Right renal cortex interstitium (tissue), 3 donors: ENCODE measurements at regions not wholly inside any gene's neighbourhood (a gene's known extent, or its start where the extent isn't known, plus 50 kb on each side); places are given as distances from the start of the nearest gene placed in this dataset.
"Not testable (repeated sequence)": the region's sequence is repeated elsewhere in the genome, so short reads cannot be mapped to it uniquely, and the experiment has no call there.

Source experiments
- DNase-seq, 3 donors: peaks; one replicate each; pipeline ENCODE4 v3.0.0-alpha.2; 2013; ENCODE audit warnings: low read depth in 3 of 3, low spot score in 2 of 3

DNA sequence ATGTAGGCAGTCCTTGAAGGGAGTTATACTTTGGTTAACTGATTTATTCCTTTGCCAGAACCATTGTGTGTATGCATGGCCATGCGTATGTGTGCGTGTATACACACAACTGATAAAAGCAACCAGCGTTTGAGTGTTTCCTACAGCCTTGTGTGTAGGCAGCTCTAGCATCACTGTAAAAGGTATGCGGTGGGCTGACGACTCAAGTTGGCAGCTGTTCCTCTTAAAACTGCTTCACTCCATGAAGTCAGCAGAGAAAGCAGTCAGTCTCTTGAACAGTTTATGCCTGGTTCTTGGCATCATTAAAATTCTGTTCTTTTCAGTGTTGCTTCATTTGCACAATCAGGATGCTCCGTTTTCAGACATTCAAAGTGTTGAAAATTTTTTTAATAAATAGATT, 103.5 kb upstream of the FRMPD4 start:
- DNase-seq = no peak

DNA sequence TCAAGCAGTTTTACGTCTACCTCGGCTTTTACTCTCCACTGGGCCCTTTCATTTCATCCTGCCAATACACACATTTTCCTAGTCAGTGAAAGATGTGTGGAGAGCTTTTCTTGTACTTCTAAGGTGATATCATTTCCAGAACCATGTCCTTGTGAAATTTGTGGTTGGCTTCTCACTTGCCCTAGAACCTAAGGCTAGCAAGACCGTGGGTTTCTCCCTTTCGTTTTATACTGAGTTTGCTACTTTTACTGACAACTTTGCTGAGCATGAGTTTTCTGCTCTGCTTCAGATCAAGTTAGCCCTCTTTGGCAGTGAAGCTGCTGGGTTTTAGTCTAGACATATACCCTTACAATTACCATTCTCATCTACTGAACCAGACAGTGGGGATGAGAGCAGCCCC, 95.7 kb upstream of the FRMPD4 start:
- no peak for DNase-seq

DNA sequence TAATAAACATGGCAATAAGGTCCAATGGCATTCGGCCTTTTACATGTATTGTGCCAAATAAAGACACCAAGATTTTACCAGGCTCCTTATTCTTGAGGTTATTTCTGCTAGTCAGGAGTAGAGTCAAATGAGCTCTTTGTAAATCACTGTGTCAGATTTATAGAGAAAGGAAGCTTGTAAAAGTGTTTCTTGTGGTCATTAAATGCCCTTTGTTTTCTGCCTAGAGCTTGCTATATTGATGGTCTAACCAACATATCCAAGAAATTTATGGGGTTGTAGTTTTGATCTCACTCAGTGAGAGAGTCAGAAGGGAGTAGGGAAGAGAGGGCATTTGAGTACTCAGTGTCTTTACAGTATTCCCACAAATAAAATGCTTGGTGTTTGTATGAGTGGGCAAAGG, 86.2 kb upstream of the FRMPD4 start:
- DNase-seq = no peak

DNA sequence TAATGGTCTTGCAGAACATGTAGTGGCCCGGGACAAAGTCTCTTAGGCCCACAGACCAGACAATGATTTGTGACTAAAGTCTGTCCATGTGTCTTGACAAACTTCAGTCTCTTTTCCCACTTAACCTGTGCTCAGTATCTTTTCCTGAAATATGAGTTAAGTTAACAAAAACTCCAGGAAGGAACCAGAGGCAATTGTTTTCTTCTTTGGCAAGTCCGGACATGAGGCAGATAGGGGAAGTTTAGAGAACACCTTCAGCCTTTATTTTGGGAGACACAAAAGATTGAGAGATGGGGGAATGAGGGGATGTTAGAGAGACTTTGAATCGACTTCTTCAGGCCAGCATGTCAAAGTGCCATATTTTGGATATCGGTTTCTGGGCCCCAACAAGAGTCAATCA, 80.2 kb upstream of the FRMPD4 start:
- no peak for DNase-seq

DNA sequence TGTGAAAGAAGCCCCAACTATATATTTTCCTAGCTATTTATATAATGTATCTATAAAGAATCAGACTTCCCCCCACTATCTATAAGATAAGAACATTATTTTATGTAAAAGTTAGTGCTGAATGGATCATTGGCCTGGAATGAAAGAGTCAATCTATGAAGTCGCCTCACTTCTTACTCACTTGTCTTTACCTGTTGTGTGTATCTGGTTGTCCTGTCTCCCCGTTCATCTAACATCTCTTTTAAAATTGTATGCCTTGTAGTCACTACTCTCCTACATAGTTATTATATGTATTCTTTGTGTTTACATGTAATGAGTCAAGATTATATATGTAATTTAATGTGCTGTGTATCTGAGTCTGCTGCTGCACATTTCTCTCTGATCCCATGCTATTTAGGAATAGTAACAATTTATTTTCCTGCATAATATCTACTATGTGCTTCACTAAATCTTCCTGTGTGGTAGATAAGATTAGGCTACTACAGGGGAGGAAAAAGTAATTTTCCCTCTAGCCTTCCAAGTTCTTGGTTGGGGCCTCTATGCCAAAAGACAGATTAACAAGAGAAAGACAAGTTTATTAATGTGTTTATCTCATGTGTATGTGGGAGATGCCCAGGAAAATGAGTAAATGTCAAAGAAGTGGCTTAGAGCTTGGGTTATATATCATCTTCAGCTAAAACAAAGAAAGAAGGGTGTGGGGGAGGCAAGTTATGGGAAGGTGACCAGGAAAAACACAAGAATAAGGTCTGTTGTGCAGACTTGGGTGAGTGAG, 77.6 kb upstream of the FRMPD4 start:
- DNase-seq = no peak

DNA sequence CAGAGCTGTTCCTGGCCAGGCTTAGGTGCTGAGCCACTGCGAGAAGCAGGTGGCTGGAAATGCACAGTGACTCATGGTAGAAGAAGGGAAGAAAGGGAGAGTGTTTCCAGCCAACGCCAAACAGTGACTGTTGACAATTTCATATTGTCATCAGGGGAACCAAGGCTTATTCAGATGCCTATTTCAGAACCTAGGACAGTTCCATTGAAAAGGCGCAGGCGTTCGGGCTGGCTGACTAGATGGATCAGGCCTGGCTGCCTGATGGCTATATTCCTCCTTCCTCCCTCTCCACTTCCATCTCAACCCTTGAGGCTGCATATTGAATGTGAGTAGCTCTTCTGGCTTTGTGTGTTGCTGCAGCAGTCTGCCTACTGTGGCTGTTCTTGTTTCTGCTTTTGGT, 73.0 kb upstream of the FRMPD4 start:
- peak in 1 of 3 donors; percentile 12 for DNase-seq

DNA sequence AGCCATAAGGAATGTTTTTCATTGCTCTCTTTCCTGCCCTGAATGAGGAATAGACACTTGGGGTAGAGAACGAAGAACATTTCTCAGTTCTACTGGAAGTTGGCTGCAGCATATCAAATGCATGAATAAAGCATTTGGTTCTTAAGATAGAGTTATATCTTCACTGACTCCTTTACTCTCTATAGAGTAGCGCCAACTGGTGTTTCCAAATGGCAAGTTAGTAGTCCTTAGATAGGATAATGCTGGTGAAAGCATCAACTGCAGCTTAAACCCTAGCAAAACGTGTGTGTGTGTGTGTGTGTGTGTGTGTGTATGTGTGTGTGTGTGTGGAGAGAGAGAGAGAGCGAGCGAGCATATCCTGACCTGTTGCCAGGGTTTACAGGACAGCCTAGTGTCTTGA, 62.2 kb upstream of the FRMPD4 start:
- no peak for DNase-seq

DNA sequence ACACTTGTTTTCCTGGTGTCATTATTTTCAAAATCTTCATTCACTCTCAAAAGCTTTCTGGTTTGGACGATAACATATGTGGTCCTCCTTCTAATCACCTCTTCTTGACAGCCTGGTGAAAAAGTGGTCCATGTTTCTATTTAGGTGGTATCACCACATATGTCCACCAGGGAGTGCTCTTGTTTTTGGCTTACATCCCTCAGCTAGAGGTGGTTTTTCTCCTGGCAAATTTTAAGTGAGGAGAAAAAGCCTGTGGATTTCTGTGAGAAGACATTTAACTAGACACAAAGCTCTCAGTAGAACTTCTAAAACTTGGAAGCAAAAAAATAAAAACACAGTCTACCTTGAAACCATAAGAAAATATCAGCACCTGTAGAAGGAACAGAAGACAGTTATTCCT, 58.0 kb upstream of the FRMPD4 start:
- DNase-seq = peak in 2 of 3 donors; percentile 2

DNA sequence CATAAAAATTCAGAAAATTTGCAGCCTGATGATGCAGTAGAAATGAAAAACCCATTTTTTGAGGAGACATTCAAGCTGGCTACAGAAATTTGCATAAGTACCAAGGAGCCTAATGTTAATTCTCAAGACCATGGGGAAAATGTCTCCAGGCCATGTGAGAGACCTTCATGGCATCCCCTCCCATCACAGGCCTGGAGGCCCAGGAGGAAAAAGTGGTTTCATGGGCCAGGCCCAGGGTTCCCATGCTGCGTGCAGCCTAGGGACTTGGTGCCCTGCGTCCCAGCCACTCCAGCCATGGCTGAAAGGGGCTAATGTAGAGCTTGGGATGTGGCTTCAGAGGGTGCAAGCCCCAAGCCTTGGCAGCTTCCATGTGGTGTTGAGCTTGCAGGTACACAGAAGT, 55.3 kb upstream of the FRMPD4 start:
- not testable (repeated sequence) for DNase-seq
